Glutamatergic neuron (in vitro differentiated cells): ENCODE measurements at regions not wholly inside any gene's neighbourhood (a gene's known extent, or its start where the extent isn't known, plus 50 kb on each side); places are given as distances from the start of the nearest gene placed in this dataset.

Experiments
- DNase-seq: peaks from one replicate; pipeline ENCODE4 v3.0.0; 2022
- H3K27ac Mint-ChIP-seq: one replicate; pipeline ENCODE4 v1.8.0; 2020; ENCODE audit warnings: mild to moderate bottlenecking, mixed read lengths, inconsistent platforms; ENCODE audit not compliant: unreplicated experiment
- H3K27me3 Mint-ChIP-seq: one replicate; pipeline ENCODE4 v1.8.0; 2020; ENCODE audit warnings: mild to moderate bottlenecking, moderate library complexity, mixed read lengths, inconsistent platforms; ENCODE audit not compliant: unreplicated experiment
- H3K36me3 Mint-ChIP-seq: one replicate; pipeline ENCODE4 v1.8.0; 2020; ENCODE audit warnings: mild to moderate bottlenecking, mixed read lengths, inconsistent platforms; ENCODE audit not compliant: unreplicated experiment
- H3K4me1 Mint-ChIP-seq: one replicate; pipeline ENCODE4 v1.8.0; 2020; ENCODE audit warnings: mild to moderate bottlenecking, low read depth, mixed read lengths, inconsistent platforms; ENCODE audit not compliant: unreplicated experiment
- H3K4me3 Mint-ChIP-seq: one replicate; pipeline ENCODE4 v1.8.0; 2020; ENCODE audit warnings: mild to moderate bottlenecking, mixed read lengths, inconsistent platforms; ENCODE audit not compliant: unreplicated experiment
- H3K9me3 Mint-ChIP-seq: one replicate; pipeline ENCODE4 v1.8.0; 2020; ENCODE audit warnings: mild to moderate bottlenecking, moderate library complexity, mixed read lengths, inconsistent platforms; ENCODE audit not compliant: unreplicated experiment
- TF ChIP-seq, protein P1 (sequence below): fragments of 200-600 bp; sonication (generic); IDR thresholded peaks from one replicate; pipeline ENCODE4 v1.5.0; 2021; ENCODE audit not compliant: partially characterized antibody, unreplicated experiment

DNA sequence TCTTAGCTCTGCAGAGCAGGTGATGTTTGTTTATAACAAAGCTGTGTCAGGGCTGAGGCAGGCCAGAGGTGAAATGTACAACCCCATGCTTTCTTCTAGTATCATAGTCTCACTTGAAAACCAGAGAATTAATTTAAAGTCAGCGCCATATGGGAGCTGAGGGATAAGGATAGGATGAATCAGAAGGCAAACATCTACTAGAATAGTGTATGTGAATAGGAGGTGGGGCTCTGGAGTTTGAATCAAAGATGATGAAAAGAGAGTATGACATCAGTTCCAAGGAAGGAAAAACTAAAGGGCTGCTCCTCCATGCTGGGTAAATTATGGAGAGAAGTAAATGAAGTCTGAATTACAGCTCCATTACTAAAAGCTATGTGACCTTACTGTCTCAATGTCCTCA, 441.5 kb downstream of the RASEF start:
- no peak for DNase-seq
- Mint-ChIP-seq H3K27ac (no peak overlapping the region), H3K27me3 (no peaks in the 10 kb centered on the region), H3K4me1 (no peaks in the 10 kb centered on the region), H3K4me3 (no peak overlapping the region), H3K9me3 (peaks cover 2% of the 10 kb centered on the region), H3K36me3 (no peaks in the 10 kb centered on the region)
- TF ChIP-seq, protein P1, sequence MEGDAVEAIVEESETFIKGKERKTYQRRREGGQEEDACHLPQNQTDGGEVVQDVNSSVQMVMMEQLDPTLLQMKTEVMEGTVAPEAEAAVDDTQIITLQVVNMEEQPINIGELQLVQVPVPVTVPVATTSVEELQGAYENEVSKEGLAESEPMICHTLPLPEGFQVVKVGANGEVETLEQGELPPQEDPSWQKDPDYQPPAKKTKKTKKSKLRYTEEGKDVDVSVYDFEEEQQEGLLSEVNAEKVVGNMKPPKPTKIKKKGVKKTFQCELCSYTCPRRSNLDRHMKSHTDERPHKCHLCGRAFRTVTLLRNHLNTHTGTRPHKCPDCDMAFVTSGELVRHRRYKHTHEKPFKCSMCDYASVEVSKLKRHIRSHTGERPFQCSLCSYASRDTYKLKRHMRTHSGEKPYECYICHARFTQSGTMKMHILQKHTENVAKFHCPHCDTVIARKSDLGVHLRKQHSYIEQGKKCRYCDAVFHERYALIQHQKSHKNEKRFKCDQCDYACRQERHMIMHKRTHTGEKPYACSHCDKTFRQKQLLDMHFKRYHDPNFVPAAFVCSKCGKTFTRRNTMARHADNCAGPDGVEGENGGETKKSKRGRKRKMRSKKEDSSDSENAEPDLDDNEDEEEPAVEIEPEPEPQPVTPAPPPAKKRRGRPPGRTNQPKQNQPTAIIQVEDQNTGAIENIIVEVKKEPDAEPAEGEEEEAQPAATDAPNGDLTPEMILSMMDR, result no peak

GRCh38 chr9:82637368-82637767, 425.6 kb downstream of the RASEF start:
- Mint-ChIP-seq H3K27me3 (no peaks in the 10 kb centered on the region), H3K4me1 (no peaks in the 10 kb centered on the region), H3K27ac (no peak overlapping the region), H3K9me3 (peaks cover 13% of the 10 kb centered on the region), H3K4me3 (no peak overlapping the region), H3K36me3 (peaks cover 23% of the 10 kb centered on the region)
- no peak for DNase-seq
- TF ChIP-seq, protein P1, result no peak

DNA sequence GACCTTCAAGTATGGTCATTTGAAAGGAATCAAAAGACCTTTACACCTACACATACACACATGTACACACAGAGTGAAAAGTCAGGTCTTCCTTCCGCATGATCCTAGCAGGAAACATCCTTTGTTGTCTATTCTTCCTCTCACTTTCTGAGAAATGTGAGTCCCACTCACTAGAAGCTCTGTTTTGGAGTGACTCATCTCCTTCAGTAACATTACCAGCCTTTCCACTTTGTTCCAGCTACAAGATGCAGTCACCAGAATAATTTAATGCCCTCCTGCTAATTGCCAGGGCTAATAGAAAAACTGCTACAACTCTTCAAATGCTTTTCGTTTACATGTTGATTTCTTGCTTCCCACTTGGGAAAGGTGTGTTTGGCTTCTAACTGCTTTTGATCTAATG, 417.3 kb downstream of the RASEF start:
- TF ChIP-seq, protein P1, result no peak
- peaks cover 3% of the 10 kb centered on the region for H3K36me3 Mint-ChIP-seq
- H3K4me3 Mint-ChIP-seq, result no peak overlapping the region
- no peak overlapping the region for H3K27ac Mint-ChIP-seq
- H3K4me1 Mint-ChIP-seq, result no peaks in the 10 kb centered on the region
- no peaks in the 10 kb centered on the region for H3K9me3 Mint-ChIP-seq
- H3K27me3 Mint-ChIP-seq, result no peaks in the 10 kb centered on the region
- DNase-seq, result no peak

- Mint-ChIP-seq H3K27ac (no peak overlapping the region), H3K36me3 (peaks cover 11% of the 10 kb centered on the region), H3K4me1 (no peaks in the 10 kb centered on the region), H3K4me3 (no peak overlapping the region), H3K27me3 (no peaks in the 10 kb centered on the region), H3K9me3 (no peaks in the 10 kb centered on the region)
- TF ChIP-seq, protein P1, result no peak
- no peak for DNase-seq
Measured at GRCh38 chr9:82650368-82650767, 412.6 kb downstream of the RASEF start.

GRCh38 chr9:82651474-82651873, 411.5 kb downstream of the RASEF start:
- Mint-ChIP-seq H3K27ac (no peak overlapping the region), H3K4me3 (no peak overlapping the region), H3K9me3 (no peaks in the 10 kb centered on the region), H3K4me1 (no peaks in the 10 kb centered on the region), H3K36me3 (peaks cover 11% of the 10 kb centered on the region), H3K27me3 (no peaks in the 10 kb centered on the region)
- DNase-seq, result no peak
- TF ChIP-seq, protein P1, result no peak
